ENCODE measurements at regions not wholly inside any gene's neighbourhood (a gene's known extent, or its start where the extent isn't known, plus 50 kb on each side); places are given as distances from the start of the nearest gene placed in this dataset.

DNA sequence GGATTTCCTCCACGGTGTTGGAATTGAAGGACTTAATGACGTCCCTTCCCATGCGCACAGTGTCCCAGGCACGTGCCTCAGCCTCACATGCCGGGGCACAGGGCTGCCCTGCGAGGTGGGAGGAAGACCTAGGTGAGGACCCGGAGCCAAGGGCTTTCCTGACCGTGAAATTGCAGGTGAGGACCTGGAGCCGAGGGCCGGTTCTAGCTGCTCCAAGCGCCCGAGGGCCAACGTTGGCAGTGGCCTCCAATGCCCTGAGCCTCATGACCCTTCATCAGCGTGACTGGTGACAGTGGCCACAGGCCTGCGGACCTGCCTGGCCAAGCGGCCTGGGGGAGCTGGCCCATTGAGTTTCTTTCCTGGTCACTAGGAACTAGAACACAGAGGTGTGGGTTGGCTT is 338.2 kb upstream of the MYT1L start (continued):
- TF ChIP-seq, protein P1, sequence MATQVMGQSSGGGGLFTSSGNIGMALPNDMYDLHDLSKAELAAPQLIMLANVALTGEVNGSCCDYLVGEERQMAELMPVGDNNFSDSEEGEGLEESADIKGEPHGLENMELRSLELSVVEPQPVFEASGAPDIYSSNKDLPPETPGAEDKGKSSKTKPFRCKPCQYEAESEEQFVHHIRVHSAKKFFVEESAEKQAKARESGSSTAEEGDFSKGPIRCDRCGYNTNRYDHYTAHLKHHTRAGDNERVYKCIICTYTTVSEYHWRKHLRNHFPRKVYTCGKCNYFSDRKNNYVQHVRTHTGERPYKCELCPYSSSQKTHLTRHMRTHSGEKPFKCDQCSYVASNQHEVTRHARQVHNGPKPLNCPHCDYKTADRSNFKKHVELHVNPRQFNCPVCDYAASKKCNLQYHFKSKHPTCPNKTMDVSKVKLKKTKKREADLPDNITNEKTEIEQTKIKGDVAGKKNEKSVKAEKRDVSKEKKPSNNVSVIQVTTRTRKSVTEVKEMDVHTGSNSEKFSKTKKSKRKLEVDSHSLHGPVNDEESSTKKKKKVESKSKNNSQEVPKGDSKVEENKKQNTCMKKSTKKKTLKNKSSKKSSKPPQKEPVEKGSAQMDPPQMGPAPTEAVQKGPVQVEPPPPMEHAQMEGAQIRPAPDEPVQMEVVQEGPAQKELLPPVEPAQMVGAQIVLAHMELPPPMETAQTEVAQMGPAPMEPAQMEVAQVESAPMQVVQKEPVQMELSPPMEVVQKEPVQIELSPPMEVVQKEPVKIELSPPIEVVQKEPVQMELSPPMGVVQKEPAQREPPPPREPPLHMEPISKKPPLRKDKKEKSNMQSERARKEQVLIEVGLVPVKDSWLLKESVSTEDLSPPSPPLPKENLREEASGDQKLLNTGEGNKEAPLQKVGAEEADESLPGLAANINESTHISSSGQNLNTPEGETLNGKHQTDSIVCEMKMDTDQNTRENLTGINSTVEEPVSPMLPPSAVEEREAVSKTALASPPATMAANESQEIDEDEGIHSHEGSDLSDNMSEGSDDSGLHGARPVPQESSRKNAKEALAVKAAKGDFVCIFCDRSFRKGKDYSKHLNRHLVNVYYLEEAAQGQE (IDR thresholded peaks at IDR 0.05; ENCODE audit: low read depth) = no peak

DNA sequence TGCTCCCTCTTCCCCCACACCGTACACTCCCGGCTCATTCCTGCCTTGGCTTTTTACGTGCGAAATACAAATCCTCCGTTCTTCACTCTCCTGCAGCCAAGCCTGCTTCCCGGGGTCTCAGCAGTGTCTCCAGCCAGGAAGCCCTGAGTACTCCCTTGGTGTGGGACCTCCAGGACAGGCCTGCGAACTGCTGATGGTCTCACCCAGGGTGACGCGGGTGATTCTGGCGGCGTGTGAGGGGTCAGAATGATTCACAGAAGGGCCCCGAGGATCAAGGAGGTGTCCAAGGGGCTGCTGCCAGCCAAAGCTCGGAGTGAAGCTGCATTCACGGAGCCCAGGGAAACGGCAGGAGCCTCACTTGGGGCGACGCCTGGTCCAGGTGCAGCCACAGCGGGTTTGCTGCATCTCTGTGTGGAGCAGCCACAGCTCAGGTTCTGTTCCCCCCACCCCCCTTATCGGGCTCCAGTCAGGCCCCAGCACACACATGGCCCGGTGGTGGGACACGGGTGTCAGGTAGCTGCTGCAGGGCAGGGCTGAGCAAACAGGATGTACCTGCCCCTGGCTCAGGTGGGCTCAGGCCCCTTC is 337.7 kb upstream of the MYT1L start:
- intact Hi-C loops (cut with micrococcal nuclease) = no loop called here
- POLR2A ChIA-PET = no interaction called here
- Histone ChIP-seq H3K9ac (ENCODE audit: low read length) (no peak overlapping the region), H3K27ac (ENCODE audit: low read depth, low read length) (no peak overlapping the region), H3K36me3 (ENCODE audit: control insufficient read depth in 1 of 2, insufficient read depth in 2 of 2, low read length in 2 of 2) (no peaks in the 10 kb centered on the region), H3K4me2 (ENCODE audit: low read length) (no peak overlapping the region), H3K9me3 (ENCODE audit: control insufficient read depth in 1 of 2, insufficient read depth in 1 of 2, low read depth in 1 of 2, low read length in 2 of 2) (no peaks in the 10 kb centered on the region), H3K27me3 (ENCODE audit: insufficient read depth, low read length) (no peaks in the 10 kb centered on the region; the same call in 1 of the 2 replicates), H3K9me2 (ENCODE audit: insufficient read depth) (no peaks in the 10 kb centered on the region), H3K79me2 (ENCODE audit: insufficient read depth, low read length) (no peaks in the 10 kb centered on the region), H3K4me3 (replicated peaks in 1 of 2; ENCODE audit: low read depth in 1 of 2, low read length in 2 of 2) (no peak overlapping the region), H2AFZ (ENCODE audit: low read depth, low read length, poor library complexity, severe bottlenecking) (no peak overlapping the region), H4K20me1 (ENCODE audit: insufficient read depth) (no peaks in the 10 kb centered on the region), H3K4me1 (ENCODE audit: control insufficient read depth in 1 of 2, insufficient read depth in 2 of 2, low read length in 2 of 2) (peaks cover 0 to 8% of the 10 kb centered on the region in 2 experiments; a peak in 2 of 4 replicates)
- no TSS peak for BruUV-seq (replicated peaks)
- ATAC-seq (no peak), DNase-seq (ENCODE audit: low read depth, low spot score) (no peak)
- TF ChIP-seq, protein P2, sequence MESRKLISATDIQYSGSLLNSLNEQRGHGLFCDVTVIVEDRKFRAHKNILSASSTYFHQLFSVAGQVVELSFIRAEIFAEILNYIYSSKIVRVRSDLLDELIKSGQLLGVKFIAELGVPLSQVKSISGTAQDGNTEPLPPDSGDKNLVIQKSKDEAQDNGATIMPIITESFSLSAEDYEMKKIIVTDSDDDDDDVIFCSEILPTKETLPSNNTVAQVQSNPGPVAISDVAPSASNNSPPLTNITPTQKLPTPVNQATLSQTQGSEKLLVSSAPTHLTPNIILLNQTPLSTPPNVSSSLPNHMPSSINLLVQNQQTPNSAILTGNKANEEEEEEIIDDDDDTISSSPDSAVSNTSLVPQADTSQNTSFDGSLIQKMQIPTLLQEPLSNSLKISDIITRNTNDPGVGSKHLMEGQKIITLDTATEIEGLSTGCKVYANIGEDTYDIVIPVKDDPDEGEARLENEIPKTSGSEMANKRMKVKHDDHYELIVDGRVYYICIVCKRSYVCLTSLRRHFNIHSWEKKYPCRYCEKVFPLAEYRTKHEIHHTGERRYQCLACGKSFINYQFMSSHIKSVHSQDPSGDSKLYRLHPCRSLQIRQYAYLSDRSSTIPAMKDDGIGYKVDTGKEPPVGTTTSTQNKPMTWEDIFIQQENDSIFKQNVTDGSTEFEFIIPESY (IDR thresholded peaks at IDR 0.05; ENCODE audit: extremely low read depth, insufficient replicate concordance, low read length) = no peak
- TF ChIP-seq RAD21 (IDR thresholded peaks at IDR 0.05; ENCODE audit: low read depth) = no peak
- no peak for TF ChIP-seq POLR2A (IDR thresholded peaks at IDR 0.05; ENCODE audit: borderline replicate concordance, extremely low read depth, insufficient read depth, insufficient read length)
- no peak for TF ChIP-seq EGR1 (IDR thresholded peaks at IDR 0.05; ENCODE audit: low read depth)
- CTCF ChIA-PET = no interaction called here
- RAD21 ChIA-PET (ENCODE audit: low non-redundant PET in 1 of 2, low total read pairs in 2 of 2, uncharacterized antibody in 2 of 2, unreplicated experiment in 2 of 2) = no interaction called here

Data from HCT116 (cell line).